AG08395 (cell line): ENCODE measurements at regions not wholly inside any gene's neighbourhood (a gene's known extent, or its start where the extent isn't known, plus 50 kb on each side); places are given as distances from the start of the nearest gene placed in this dataset.
"Not testable (repeated sequence)": the region's sequence is repeated elsewhere in the genome, so short reads cannot be mapped to it uniquely, and the experiment has no call there.

ENCODE experiments used
- DNase-seq: peaks from one replicate; pipeline ENCODE4 v3.0.0; 2012; ENCODE audit warnings: mixed read lengths, low spot score

- DNase-seq, result no peak
These were observed 196.9 kb downstream of the TM9SF2 start for GRCh38 chr13:99698010-99698815.

GRCh38 chr13:99695857-99696256 lies 194.6 kb downstream of the TM9SF2 start:
- no peak for DNase-seq

GRCh38 chr13:99693852-99694611 lies 192.8 kb downstream of the TM9SF2 start:
- no peak for DNase-seq

GRCh38 chr13:99693351-99693750 lies 192.1 kb downstream of the TM9SF2 start:
- no peak for DNase-seq

- no peak for DNase-seq
These were observed 191.6 kb downstream of the TM9SF2 start for GRCh38 chr13:99692854-99693253.

GRCh38 chr13:99691552-99691951 lies 190.3 kb downstream of the TM9SF2 start:
- no peak for DNase-seq

- no peak for DNase-seq
These were observed 189.3 kb downstream of the TM9SF2 start for GRCh38 chr13:99690426-99691174.

- DNase-seq, result no peak
These were observed 188.7 kb downstream of the TM9SF2 start for GRCh38 chr13:99689955-99690354.

GRCh38 chr13:99688776-99689175 lies 187.5 kb downstream of the TM9SF2 start:
- no peak for DNase-seq

- no peak for DNase-seq
These were observed 186.6 kb downstream of the TM9SF2 start for GRCh38 chr13:99687723-99688397.

- no peak for DNase-seq
These were observed 185.7 kb downstream of the TM9SF2 start for GRCh38 chr13:99686944-99687411.

- DNase-seq, result peak; percentile 22
These were observed 184.9 kb downstream of the TM9SF2 start for GRCh38 chr13:99686157-99686572.

GRCh38 chr13:99681695-99682094 lies 180.4 kb downstream of the TM9SF2 start:
- DNase-seq, result no peak

- DNase-seq, result no peak
These were observed 176.1 kb downstream of the TM9SF2 start for GRCh38 chr13:99677116-99677951.

GRCh38 chr13:99671746-99672145 lies 170.5 kb downstream of the TM9SF2 start:
- no peak for DNase-seq

GRCh38 chr13:99669096-99669495 lies 167.8 kb downstream of the TM9SF2 start:
- DNase-seq, result not testable (repeated sequence)

GRCh38 chr13:99666146-99666805 lies 165.0 kb downstream of the TM9SF2 start:
- DNase-seq, result no peak

GRCh38 chr13:99665711-99666110 lies 164.4 kb downstream of the TM9SF2 start:
- DNase-seq, result no peak

GRCh38 chr13:99663908-99664307 lies 162.6 kb downstream of the TM9SF2 start:
- no peak for DNase-seq

GRCh38 chr13:99663185-99663825 lies 162.0 kb downstream of the TM9SF2 start:
- no peak for DNase-seq
